ENCODE measurements at regions not wholly inside any gene's neighbourhood (a gene's known extent, or its start where the extent isn't known, plus 50 kb on each side); places are given as distances from the start of the nearest gene placed in this dataset.

- TF ChIP-seq CTCF (conservative IDR thresholded peaks at IDR 0.05; ENCODE audit: low read depth, low read length): no peak
- no peak for DNase-seq (ENCODE audit: low read depth)
- no peak overlapping the region for H3K4me3 ChIP-seq (ENCODE audit: low read depth, low read length)
Observed at GRCh38 chr18:24757134-24757533, 296.7 kb downstream of the HRH4 start.

DNA sequence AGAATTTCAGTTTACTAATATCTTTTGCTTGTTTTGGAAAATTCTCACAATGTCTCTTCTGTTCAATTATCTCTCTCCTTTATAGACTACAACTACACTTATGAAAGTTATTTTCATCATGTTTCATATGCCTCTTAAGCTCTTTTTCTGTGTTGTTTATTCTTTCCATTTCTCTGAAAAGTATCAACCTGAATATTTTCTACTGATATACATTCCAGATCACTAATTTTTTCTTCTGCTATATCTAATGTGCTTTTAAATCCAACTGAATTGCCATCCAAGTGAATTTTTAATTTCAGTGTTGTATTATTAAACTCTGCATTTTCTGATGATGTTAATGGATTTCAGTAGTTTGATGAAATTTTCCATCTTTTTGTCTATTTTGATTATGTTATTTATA is 301.3 kb downstream of the HRH4 start:
- TF ChIP-seq CTCF (conservative IDR thresholded peaks at IDR 0.05; ENCODE audit: low read depth, low read length): no peak

GRCh38 chr18:24762511-24762910 is 302.1 kb downstream of the HRH4 start:
- no peak for DNase-seq (ENCODE audit: low read depth)
- no peak overlapping the region for H3K4me3 ChIP-seq (ENCODE audit: low read depth, low read length)
- no peak for TF ChIP-seq CTCF (conservative IDR thresholded peaks at IDR 0.05; ENCODE audit: low read depth, low read length)

More for the DNA sequence above, 301.3 kb downstream of the HRH4 start:
- DNase-seq (ENCODE audit: low read depth): no peak
- no peak overlapping the region for H3K4me3 ChIP-seq (ENCODE audit: low read depth, low read length)

GRCh38 chr18:24763765-24764513 is 303.5 kb downstream of the HRH4 start:
- H3K4me3 ChIP-seq (ENCODE audit: low read depth, low read length): no peak overlapping the region
- no peak for TF ChIP-seq CTCF (conservative IDR thresholded peaks at IDR 0.05; ENCODE audit: low read depth, low read length)
- no peak for DNase-seq (ENCODE audit: low read depth)

- TF ChIP-seq CTCF (conservative IDR thresholded peaks at IDR 0.05; ENCODE audit: low read depth, low read length): no peak
- DNase-seq (ENCODE audit: low read depth): no peak
- H3K4me3 ChIP-seq (ENCODE audit: low read depth, low read length): no peak overlapping the region
Observed at GRCh38 chr18:24764766-24765165, 304.3 kb downstream of the HRH4 start.

DNA sequence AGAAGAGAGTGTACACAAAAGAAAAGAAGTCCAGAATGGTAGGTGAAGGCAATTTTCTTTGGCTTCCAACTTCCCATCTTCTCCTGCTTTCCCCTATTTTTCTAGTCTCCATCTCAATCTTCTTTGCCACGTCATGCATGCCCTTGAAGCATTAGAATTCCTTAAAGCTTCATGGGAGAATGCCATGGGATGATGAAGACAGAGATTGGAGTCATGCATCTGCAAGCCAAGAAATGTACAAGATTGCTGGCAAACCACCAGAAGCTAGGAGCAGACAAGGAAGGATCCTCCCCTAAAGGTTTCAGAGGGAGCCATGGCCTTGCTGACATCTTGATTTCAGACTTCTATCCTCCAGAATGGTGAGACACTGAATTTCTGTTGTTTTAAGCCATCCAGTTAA is 305.9 kb downstream of the HRH4 start:
- H3K4me3 ChIP-seq (ENCODE audit: low read depth, low read length): no peak overlapping the region
- no peak for DNase-seq (ENCODE audit: low read depth)
- no peak for TF ChIP-seq CTCF (conservative IDR thresholded peaks at IDR 0.05; ENCODE audit: low read depth, low read length)
